ENCODE measurements at regions not wholly inside any gene's neighbourhood (a gene's known extent, or its start where the extent isn't known, plus 50 kb on each side); places are given as distances from the start of the nearest gene placed in this dataset.
A peak's percentile ranks its signal among the peaks of the same experiment; 100 is the strongest.

DNA sequence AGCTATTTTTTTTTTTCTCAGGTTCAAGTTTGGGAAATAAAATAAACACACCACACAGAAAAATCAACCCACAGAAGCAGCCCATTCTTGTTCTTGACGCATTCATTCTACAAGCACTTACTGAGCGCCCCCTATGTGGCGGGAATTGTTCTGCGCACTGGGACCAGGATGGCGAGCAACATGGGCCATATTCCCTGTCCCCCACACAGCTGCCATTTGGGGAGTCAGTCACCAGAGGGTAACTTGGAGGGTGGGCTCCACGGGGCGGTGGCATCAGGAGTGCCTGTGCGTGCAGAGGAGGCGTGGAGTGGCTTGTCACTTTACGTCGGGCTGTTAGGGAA is 185.0 kb upstream of the PDE10A start:
- TF ChIP-seq, protein P1, sequence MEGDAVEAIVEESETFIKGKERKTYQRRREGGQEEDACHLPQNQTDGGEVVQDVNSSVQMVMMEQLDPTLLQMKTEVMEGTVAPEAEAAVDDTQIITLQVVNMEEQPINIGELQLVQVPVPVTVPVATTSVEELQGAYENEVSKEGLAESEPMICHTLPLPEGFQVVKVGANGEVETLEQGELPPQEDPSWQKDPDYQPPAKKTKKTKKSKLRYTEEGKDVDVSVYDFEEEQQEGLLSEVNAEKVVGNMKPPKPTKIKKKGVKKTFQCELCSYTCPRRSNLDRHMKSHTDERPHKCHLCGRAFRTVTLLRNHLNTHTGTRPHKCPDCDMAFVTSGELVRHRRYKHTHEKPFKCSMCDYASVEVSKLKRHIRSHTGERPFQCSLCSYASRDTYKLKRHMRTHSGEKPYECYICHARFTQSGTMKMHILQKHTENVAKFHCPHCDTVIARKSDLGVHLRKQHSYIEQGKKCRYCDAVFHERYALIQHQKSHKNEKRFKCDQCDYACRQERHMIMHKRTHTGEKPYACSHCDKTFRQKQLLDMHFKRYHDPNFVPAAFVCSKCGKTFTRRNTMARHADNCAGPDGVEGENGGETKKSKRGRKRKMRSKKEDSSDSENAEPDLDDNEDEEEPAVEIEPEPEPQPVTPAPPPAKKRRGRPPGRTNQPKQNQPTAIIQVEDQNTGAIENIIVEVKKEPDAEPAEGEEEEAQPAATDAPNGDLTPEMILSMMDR (conservative IDR thresholded peaks at IDR 0.05): peak; percentile 19
- TF ChIP-seq ZFX (IDR thresholded peaks at IDR 0.05): no peak
